ENCODE measurements at regions not wholly inside any gene's neighbourhood (a gene's known extent, or its start where the extent isn't known, plus 50 kb on each side); places are given as distances from the start of the nearest gene placed in this dataset.

GRCh38 chr20:40916276-40916675 lies 112.3 kb upstream of the TOP1 start:
- H3K4me3 Mint-ChIP-seq (ENCODE audit: low read depth) = no peak overlapping the region

GRCh38 chr20:40920291-40920690 lies 108.3 kb upstream of the TOP1 start:
- Mint-ChIP-seq H3K9me3 (ENCODE audit: low read depth) (no peaks in the 10 kb centered on the region), H3K4me3 (ENCODE audit: low read depth) (no peak overlapping the region), H3K27me3 (no peaks in the 10 kb centered on the region), H3K36me3 (ENCODE audit: insufficient read depth) (no peaks in the 10 kb centered on the region), H3K4me1 (ENCODE audit: low read depth) (no peaks in the 10 kb centered on the region), H3K27ac (no peak overlapping the region)
- DNase-seq (ENCODE audit: low spot score, unreplicated experiment) = no peak
- no peak for TF ChIP-seq CTCF (IDR thresholded peaks at IDR 0.05; ENCODE audit: unreplicated experiment)

More at GRCh38 chr20:40916276-40916675, 112.3 kb upstream of the TOP1 start:
- Mint-ChIP-seq H3K36me3 (ENCODE audit: insufficient read depth) (no peaks in the 10 kb centered on the region), H3K9me3 (ENCODE audit: low read depth) (no peaks in the 10 kb centered on the region), H3K27ac (no peak overlapping the region), H3K27me3 (no peaks in the 10 kb centered on the region), H3K4me1 (ENCODE audit: low read depth) (no peaks in the 10 kb centered on the region)
- no peak for TF ChIP-seq CTCF (IDR thresholded peaks at IDR 0.05; ENCODE audit: unreplicated experiment)
- no peak for DNase-seq (ENCODE audit: low spot score, unreplicated experiment)

- Mint-ChIP-seq H3K9me3 (ENCODE audit: low read depth) (no peaks in the 10 kb centered on the region), H3K36me3 (ENCODE audit: insufficient read depth) (no peaks in the 10 kb centered on the region), H3K4me1 (ENCODE audit: low read depth) (no peaks in the 10 kb centered on the region), H3K27ac (no peak overlapping the region), H3K4me3 (ENCODE audit: low read depth) (no peak overlapping the region), H3K27me3 (peaks cover 5% of the 10 kb centered on the region)
- DNase-seq (ENCODE audit: low spot score, unreplicated experiment) = no peak
- no peak for TF ChIP-seq CTCF (IDR thresholded peaks at IDR 0.05; ENCODE audit: unreplicated experiment)
Measured at GRCh38 chr20:40922865-40923264, 105.8 kb upstream of the TOP1 start.

GRCh38 chr20:40925829-40926510 lies 102.7 kb upstream of the TOP1 start:
- no peak for TF ChIP-seq CTCF (IDR thresholded peaks at IDR 0.05; ENCODE audit: unreplicated experiment)

GRCh38 chr20:40926928-40927327 lies 101.7 kb upstream of the TOP1 start:
- H3K9me3 Mint-ChIP-seq (ENCODE audit: low read depth) = no peaks in the 10 kb centered on the region
- peaks cover 10% of the 10 kb centered on the region for H3K27me3 Mint-ChIP-seq
- H3K4me1 Mint-ChIP-seq (ENCODE audit: low read depth) = no peaks in the 10 kb centered on the region
- no peak overlapping the region for H3K4me3 Mint-ChIP-seq (ENCODE audit: low read depth)
- no peak for TF ChIP-seq CTCF (IDR thresholded peaks at IDR 0.05; ENCODE audit: unreplicated experiment)
- no peak for DNase-seq (ENCODE audit: low spot score, unreplicated experiment)
- H3K36me3 Mint-ChIP-seq (ENCODE audit: insufficient read depth) = no peaks in the 10 kb centered on the region
- H3K27ac Mint-ChIP-seq = no peak overlapping the region

More at GRCh38 chr20:40925829-40926510, 102.7 kb upstream of the TOP1 start:
- Mint-ChIP-seq H3K4me1 (ENCODE audit: low read depth) (no peaks in the 10 kb centered on the region), H3K27me3 (peaks cover 10% of the 10 kb centered on the region), H3K9me3 (ENCODE audit: low read depth) (no peaks in the 10 kb centered on the region), H3K27ac (no peak overlapping the region), H3K36me3 (ENCODE audit: insufficient read depth) (no peaks in the 10 kb centered on the region), H3K4me3 (ENCODE audit: low read depth) (no peak overlapping the region)
- DNase-seq (ENCODE audit: low spot score, unreplicated experiment) = no peak
